IMR-90 (cell line): ENCODE measurements at regions not wholly inside any gene's neighbourhood (a gene's known extent, or its start where the extent isn't known, plus 50 kb on each side); places are given as distances from the start of the nearest gene placed in this dataset.

ENCODE experiments used
- ATAC-seq: fragments of 200-7000 bp; cut with Tn5 transposase; 2 replicates; pipeline ENCODE4 v1.9.1; 2020; ENCODE audit warnings: low read depth, mild to moderate bottlenecking, moderate library complexity
- BruUV-seq: library from RNA; stranded (reverse); fragments of 400-500 nt; replicated peaks from 2 replicates; lab custom pipeline; 2021; lab: Mats Ljungman, UMichigan
- CTCF ChIA-PET: fragments of 300-600 bp; formaldehyde crosslinking; extraction: SDS; loops from one replicate; lab custom pipeline; 2021; ENCODE audit warnings: antibody characterized with exemption; lab: Yijun Ruan, JAX
- POLR2A ChIA-PET: fragments of 300-600 bp; sonication (Branson Sonifier 250); formaldehyde crosslinking; loops from one replicate; lab custom pipeline; 2022; ENCODE audit warnings: antibody characterized with exemption; ENCODE audit not compliant: unreplicated experiment; lab: Charles Lee
- DNase-seq: peaks from one replicate; pipeline ENCODE4 v3.0.0; 2013
- H2AFZ ChIP-seq: replicated peaks from 2 replicates; pipeline ENCODE3; 2013; ENCODE audit warnings: low read length, mild to moderate bottlenecking; ENCODE audit not compliant: poor library complexity
- H2AK5ac ChIP-seq: 2 replicates; pipeline ENCODE4 v1.6.1; 2013; ENCODE audit warnings: low read depth, low read length, inconsistent platforms
- H2AK9ac ChIP-seq: replicated peaks from 2 replicates; pipeline ENCODE3; 2013; ENCODE audit warnings: mild to moderate bottlenecking, low read depth, low read length, moderate library complexity; ENCODE audit not compliant: poor library complexity
- H2BK120ac ChIP-seq: 2 replicates; pipeline ENCODE4 v1.6.1; 2013; ENCODE audit warnings: low read depth, low read length, inconsistent platforms
- H2BK15ac ChIP-seq: 3 replicates; pipeline ENCODE4 v1.6.1; 2013; ENCODE audit warnings: low read depth, low read length, inconsistent platforms
- H2BK20ac ChIP-seq: 2 replicates; pipeline ENCODE4 v1.6.1; 2013; ENCODE audit warnings: low read depth, mild to moderate bottlenecking, inconsistent platforms, low read length, moderate library complexity
- H2BK5ac ChIP-seq: 2 replicates; pipeline ENCODE4 v1.6.1; 2013; ENCODE audit warnings: mild to moderate bottlenecking, low read depth, low read length, inconsistent platforms; ENCODE audit not compliant: poor library complexity, severe bottlenecking
- H3K14ac ChIP-seq: replicated peaks from 2 replicates; pipeline ENCODE4 v1.6.1; 2013; ENCODE audit warnings: low read depth, low read length, inconsistent platforms
- H3K18ac ChIP-seq: 2 replicates; pipeline ENCODE4 v1.6.1; 2013; ENCODE audit warnings: low read depth, low read length, control low read depth
- H3K23ac ChIP-seq: 2 replicates; pipeline ENCODE4 v1.6.1; 2013; ENCODE audit warnings: low read depth, low read length, inconsistent platforms
- H3K27ac ChIP-seq: 2 replicates; pipeline ENCODE4 v1.5.1; 2013; ENCODE audit warnings: mild to moderate bottlenecking, control low read depth, low read length; ENCODE audit not compliant: insufficient read depth
- H3K27me3 ChIP-seq: 2 replicates; pipeline ENCODE4 v1.6.1; 2013; ENCODE audit warnings: low read length; ENCODE audit not compliant: control insufficient read depth, insufficient read depth
- H3K36me3 ChIP-seq: 2 replicates; pipeline ENCODE4 v1.6.1; 2013; ENCODE audit warnings: low read length, mixed read lengths; ENCODE audit not compliant: control insufficient read depth, insufficient read depth
- H3K4ac ChIP-seq: 2 replicates; pipeline ENCODE4 v1.6.1; 2013; ENCODE audit warnings: low read depth, low read length, inconsistent platforms
- H3K4me1 ChIP-seq: 2 replicates; pipeline ENCODE4 v1.6.1; 2013; ENCODE audit warnings: low read length, mixed read lengths; ENCODE audit not compliant: control insufficient read depth, insufficient read depth
- H3K4me2 ChIP-seq: 2 replicates; pipeline ENCODE4 v1.6.1; 2013; ENCODE audit warnings: low read depth, mild to moderate bottlenecking, control low read depth, low read length, moderate library complexity
- H3K4me3 ChIP-seq: 2 replicates; pipeline ENCODE4 v1.5.1; 2013; ENCODE audit warnings: low read depth, mild to moderate bottlenecking, control low read depth, low read length, moderate library complexity; ENCODE audit not compliant: insufficient read depth
- H3K56ac ChIP-seq: 2 replicates; pipeline ENCODE4 v1.6.1; 2013; ENCODE audit warnings: low read length, inconsistent platforms; ENCODE audit not compliant: insufficient read depth; ENCODE audit errors: extremely low read depth
- H3K79me1 ChIP-seq, 2 experiments: 2 replicates each; pipeline ENCODE4 v1.6.1; 2013; ENCODE audit warnings: low read length in 2 of 2, inconsistent platforms in 1 of 2, low read depth in 1 of 2
- H3K9ac ChIP-seq: 2 replicates; pipeline ENCODE4 v1.6.1; 2013; ENCODE audit warnings: low read depth, low read length, control low read depth
- H3K9me1 ChIP-seq: 2 replicates; pipeline ENCODE4 v1.6.1; 2013; ENCODE audit warnings: low read length, inconsistent platforms; ENCODE audit not compliant: insufficient read depth
- H3K9me3 ChIP-seq: 2 replicates; pipeline ENCODE4 v1.6.1; 2013; ENCODE audit warnings: low read length; ENCODE audit not compliant: control insufficient read depth, insufficient read depth
- H4K20me1 ChIP-seq: 2 replicates; pipeline ENCODE4 v1.6.1; 2013; ENCODE audit warnings: low read length, inconsistent platforms; ENCODE audit not compliant: insufficient read depth
- H4K5ac ChIP-seq: 2 replicates; pipeline ENCODE4 v1.6.1; 2013; ENCODE audit warnings: mild to moderate bottlenecking, low read depth, low read length, control low read depth
- H4K8ac ChIP-seq, 2 experiments: 2 replicates each; pipeline ENCODE4 v1.6.1; 2013; ENCODE audit warnings: low read depth in 2 of 2, low read length in 2 of 2, control low read depth in 1 of 2, inconsistent platforms in 1 of 2
- H4K91ac ChIP-seq: 2 replicates; pipeline ENCODE4 v1.6.1; 2013; ENCODE audit warnings: low read depth, low read length, inconsistent platforms; ENCODE audit not compliant: insufficient read depth
- BHLHE40 ChIP-seq: fragments of 150-350 bp; IDR thresholded peaks from 2 replicates; pipeline ENCODE4 v1.6.1; 2016; ENCODE audit warnings: mild to moderate bottlenecking, low read depth, low read length
- CEBPB ChIP-seq: IDR thresholded peaks from 2 replicates; pipeline ENCODE4 v1.6.1; 2012; ENCODE audit warnings: low read depth, low read length, improper control_type of control experiment
- CTCF ChIP-seq: conservative IDR thresholded peaks from 2 replicates; pipeline ENCODE4 v1.5.1; 2012; ENCODE audit warnings: mild to moderate bottlenecking, low read depth, low read length, improper control_type of control experiment
- FOS ChIP-seq: fragments of 150-350 bp; IDR thresholded peaks from 2 replicates; pipeline ENCODE4 v1.6.1; 2016; ENCODE audit warnings: low read depth, low read length
- MAFK ChIP-seq: IDR thresholded peaks from 2 replicates; pipeline ENCODE4 v1.6.1; 2012; ENCODE audit warnings: low read depth, low read length, improper control_type of control experiment
- MAZ ChIP-seq: IDR thresholded peaks from 2 replicates; pipeline ENCODE4 v1.6.1; 2012; ENCODE audit warnings: low read depth, mild to moderate bottlenecking, low read length, improper control_type of control experiment, moderate library complexity, borderline replicate concordance
- MXI1 ChIP-seq: IDR thresholded peaks from 2 replicates; pipeline ENCODE4 v1.6.1; 2012; ENCODE audit warnings: low read depth, mild to moderate bottlenecking, low read length, moderate library complexity, borderline replicate concordance
- NFE2L2 ChIP-seq: fragments of 150-350 bp; IDR thresholded peaks from 2 replicates; pipeline ENCODE4 v1.6.1; 2016; ENCODE audit warnings: low read depth, mild to moderate bottlenecking, low read length
- RAD21 ChIP-seq: IDR thresholded peaks from 2 replicates; pipeline ENCODE4 v1.6.1; 2012; ENCODE audit warnings: low read length, improper control_type of control experiment
- RCOR1 ChIP-seq: IDR thresholded peaks from 2 replicates; pipeline ENCODE4 v1.6.1; 2012; ENCODE audit warnings: mild to moderate bottlenecking, low read length, improper control_type of control experiment; ENCODE audit not compliant: insufficient replicate concordance
- RFX5 ChIP-seq: IDR thresholded peaks from 2 replicates; pipeline ENCODE4 v1.8.0; 2012; ENCODE audit warnings: low read depth, mild to moderate bottlenecking, low read length, moderate library complexity
- USF2 ChIP-seq: fragments of 150-350 bp; IDR thresholded peaks from 2 replicates; pipeline ENCODE4 v1.6.1; 2017; ENCODE audit warnings: mild to moderate bottlenecking, antibody characterized with exemption, low read length, low read depth
- WGBS, 2 experiments: methylation state at CpG; one replicate each; pipeline versions ENCODE4 v1.1.5 to v1.1.7; 2013; ENCODE audit warnings: missing lambda C conversion rate in 2 of 2; ENCODE audit not compliant: insufficient read length in 1 of 2; ENCODE audit errors: extremely low coverage in 2 of 2; 5-methylcytosine and 5-hydroxymethylcytosine counted together
- dilution Hi-C: fragments of 300-500 bp; cut with HindIII; formaldehyde crosslinking; loops from one replicate; pipeline ENCODE4 v1.14.3; 2018; ENCODE audit warnings: low sequenced_read_pairs; ENCODE audit not compliant: unreplicated experiment
- in situ Hi-C: fragments of 300-500 bp; cut with MboI; formaldehyde crosslinking; loops from 3 replicates; pipeline ENCODE4 v1.14.3; 2019; ENCODE audit warnings: low sequenced_read_pairs, inconsistent platforms, mixed read lengths
- intact Hi-C: fragments of 100-400 bp; cut with micrococcal nuclease; formaldehyde crosslinking; loops from 2 replicates; pipeline ENCODE4 v1.10.0; 2022

GRCh38 chr16:88318521-88318920, 64.2 kb upstream of the ZNF469 start:
- Histone ChIP-seq H2BK120ac (peak overlapping the region; percentile 85), H2BK5ac (peak overlapping the region; percentile 1), H3K14ac (peak overlapping the region; percentile 81; the same call in 1 of the 2 replicates), H4K8ac (peak overlapping the region; percentile 36 to 47; a peak in 2 of 4 replicates), H2AFZ (peak overlapping the region; percentile 70), H3K27me3 (no peaks in the 10 kb centered on the region), H3K4me1 (peaks cover 20% of the 10 kb centered on the region), H3K56ac (0 out of 2 replicates have a peak overlapping the region, but pooled peaks have one; percentile 10), H4K91ac (peak overlapping the region; percentile 73), H2AK5ac (peak overlapping the region; percentile 95), H3K36me3 (no peaks in the 10 kb centered on the region), H3K9me3 (no peaks in the 10 kb centered on the region), H2BK20ac (peak overlapping the region; percentile 90), H3K9ac (no peak overlapping the region), H2BK15ac (peak overlapping the region; percentile 91; the same call in 2 of the 3 replicates), H3K4me3 (no peak overlapping the region), H3K23ac (no peak overlapping the region), H3K18ac (peak overlapping the region; percentile 24; the same call in 1 of the 2 replicates), H3K4ac (peak overlapping the region; percentile 87), H3K4me2 (no peak overlapping the region), H3K27ac (no peak overlapping the region), H4K20me1 (no peaks in the 10 kb centered on the region), H2AK9ac (peak overlapping the region; percentile 78), H4K5ac (peak overlapping the region; percentile 46; the same call in 1 of the 2 replicates), H3K79me1 (peaks cover 6 to 13% of the 10 kb centered on the region in 2 experiments; a peak in 3 of 4 replicates), H3K9me1 (peaks cover 13% of the 10 kb centered on the region)
- POLR2A ChIA-PET: no interaction called here
- intact Hi-C loops (no loop called here), dilution Hi-C loops (no loop called here), in situ Hi-C loops (no loop called here)
- WGBS, 2 experiments: 64% methylated on average over 11 of the region's 14 CpGs; no CpG with 5 or more reads in 1 of the 2 experiments
- ATAC-seq (no peak), DNase-seq (no peak)
- no TSS peak for BruUV-seq
- CTCF ChIA-PET: no interaction called here
- no peak for TF ChIP-seq CEBPB
- TF ChIP-seq RCOR1: no peak
- TF ChIP-seq NFE2L2: no peak
- TF ChIP-seq CTCF: no peak
- no peak for TF ChIP-seq RAD21
- no peak for TF ChIP-seq BHLHE40
- TF ChIP-seq MAZ: no peak
- TF ChIP-seq USF2: no peak
- no peak for TF ChIP-seq MAFK
- no peak for TF ChIP-seq FOS
- TF ChIP-seq RFX5: no peak
- TF ChIP-seq MXI1: no peak
